Neuron (in vitro differentiated cells): ENCODE measurements at regions not wholly inside any gene's neighbourhood (a gene's known extent, or its start where the extent isn't known, plus 50 kb on each side); places are given as distances from the start of the nearest gene placed in this dataset.
"Not testable (repeated sequence)": the region's sequence is repeated elsewhere in the genome, so short reads cannot be mapped to it uniquely, and the experiment has no call there.

Experiments
- H2AFZ ChIP-seq: one replicate; pipeline ENCODE4 v1.6.1; 2013; ENCODE audit warnings: low read depth, mild to moderate bottlenecking, inconsistent platforms, low read length, moderate library complexity
- H3K27me3 ChIP-seq: one replicate; pipeline ENCODE4 v1.6.1; 2013; ENCODE audit warnings: low read length; ENCODE audit not compliant: insufficient read depth
- H3K36me3 ChIP-seq: one replicate; pipeline ENCODE4 v1.6.1; 2013; ENCODE audit warnings: low read length; ENCODE audit not compliant: insufficient read depth
- H3K4me1 ChIP-seq: one replicate; pipeline ENCODE4 v1.6.1; 2013; ENCODE audit warnings: low read length; ENCODE audit not compliant: insufficient read depth
- H3K4me3 ChIP-seq: 2 replicates; pipeline ENCODE4 v1.5.1; 2013; ENCODE audit warnings: mild to moderate bottlenecking, low read length, moderate library complexity
- H3K9me3 ChIP-seq: one replicate; pipeline ENCODE4 v1.6.1; 2013; ENCODE audit warnings: low read length

DNA sequence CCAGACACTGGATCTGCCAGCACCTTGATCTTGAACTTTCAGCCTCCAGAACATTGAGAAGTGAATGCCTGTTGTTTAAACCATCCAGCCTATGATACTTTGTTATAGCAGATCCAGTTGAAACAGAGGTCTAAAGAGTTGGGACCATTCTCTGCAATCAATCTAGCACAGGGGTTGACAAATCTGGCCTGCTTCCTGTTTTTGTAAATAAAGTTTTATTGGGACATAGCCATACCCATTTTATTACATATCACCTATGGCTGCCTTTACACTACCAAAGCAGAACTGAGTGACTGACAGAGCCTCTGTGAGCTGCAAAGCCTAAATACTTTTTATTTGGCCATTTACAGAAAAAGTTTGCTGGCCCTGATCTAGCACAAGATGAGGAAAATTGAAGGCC lies 62.0 kb downstream of the BARX1 start:
- Histone ChIP-seq H3K4me1 (no peaks in the 10 kb centered on the region), H3K27me3 (no peaks in the 10 kb centered on the region), H3K36me3 (no peaks in the 10 kb centered on the region), H3K4me3 (no peak overlapping the region), H3K9me3 (no peaks in the 10 kb centered on the region), H2AFZ (no peak overlapping the region)

DNA sequence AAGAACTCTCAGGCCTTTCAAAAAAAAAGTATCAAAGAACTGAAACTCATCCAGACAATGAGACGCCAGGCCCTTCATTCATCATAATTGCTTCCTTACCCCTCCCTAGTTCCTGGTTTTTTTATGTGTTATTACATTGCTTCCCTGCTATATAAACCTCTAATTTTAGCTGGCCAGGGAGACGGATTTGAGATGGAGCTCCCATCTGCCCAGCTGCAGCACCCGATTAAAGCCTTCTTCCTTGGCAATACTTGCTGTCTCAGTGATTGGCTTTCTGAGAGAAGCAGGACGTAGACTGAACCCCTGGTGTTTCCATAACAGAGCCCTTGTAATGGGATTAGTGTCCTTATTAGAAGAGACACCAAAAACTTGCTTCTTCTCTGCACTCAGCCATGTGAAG lies 62.4 kb downstream of the BARX1 start:
- Histone ChIP-seq H3K9me3 (no peaks in the 10 kb centered on the region), H2AFZ (no peak overlapping the region), H3K4me3 (no peak overlapping the region), H3K27me3 (no peaks in the 10 kb centered on the region), H3K4me1 (no peaks in the 10 kb centered on the region), H3K36me3 (no peaks in the 10 kb centered on the region)

DNA sequence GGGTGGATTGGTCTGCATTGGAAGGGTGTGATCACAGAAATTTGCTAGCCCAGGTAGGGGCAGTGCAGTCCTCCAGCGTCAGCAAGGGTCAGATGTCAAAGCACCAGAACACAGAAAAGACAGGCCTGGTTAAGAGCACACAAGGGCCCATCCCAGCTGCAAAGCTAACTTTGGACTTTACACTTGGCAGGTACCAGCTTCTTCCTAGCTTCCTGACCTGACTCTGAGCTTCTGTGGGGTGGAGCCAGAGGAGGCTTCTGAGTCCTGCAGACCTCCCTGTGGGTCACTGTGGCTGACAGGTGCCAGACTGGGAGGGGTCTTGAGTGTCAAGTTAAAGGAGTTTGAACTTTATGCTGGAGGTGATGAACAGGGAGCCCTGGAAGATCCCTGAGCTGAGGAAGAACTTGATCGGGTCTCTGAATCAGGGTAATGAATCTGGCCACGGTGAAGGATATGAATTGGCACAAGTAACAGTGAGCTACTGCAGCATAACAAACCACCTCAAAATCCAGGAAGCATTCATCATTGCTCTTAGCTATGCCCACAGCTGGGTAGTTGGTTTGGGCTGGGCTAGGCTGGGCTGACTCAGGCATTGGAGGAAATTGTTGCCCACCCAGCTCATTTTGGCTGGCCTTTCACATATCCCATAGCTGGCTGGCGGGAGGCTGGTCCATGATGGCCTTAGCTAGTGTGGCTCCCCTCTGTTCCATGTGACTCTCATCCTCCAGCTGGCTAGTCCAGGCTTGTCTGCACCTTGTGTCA lies 63.4 kb downstream of the BARX1 start:
- Histone ChIP-seq H3K4me3 (no peak overlapping the region), H2AFZ (no peak overlapping the region), H3K27me3 (peaks cover 5% of the 10 kb centered on the region), H3K9me3 (no peaks in the 10 kb centered on the region), H3K4me1 (no peaks in the 10 kb centered on the region), H3K36me3 (no peaks in the 10 kb centered on the region)

DNA sequence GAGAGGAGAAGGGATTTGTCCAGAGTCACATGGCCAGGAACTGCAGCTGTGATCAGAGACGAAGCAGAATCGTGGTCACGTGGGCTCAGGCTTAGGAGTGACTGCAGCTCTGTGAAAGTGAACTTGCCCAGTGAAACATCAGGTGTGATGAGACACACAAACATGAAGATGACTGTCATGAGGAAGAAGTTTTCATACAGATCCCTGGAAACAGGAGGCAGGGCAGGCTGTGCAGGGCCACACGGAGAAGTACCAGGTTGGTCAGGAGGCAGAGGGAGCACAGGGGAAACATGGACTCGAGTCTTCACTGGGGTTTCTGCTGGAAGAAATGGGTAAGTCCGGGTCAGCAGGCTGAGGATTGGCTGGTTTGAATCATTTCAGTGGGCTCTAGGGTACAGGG lies 64.1 kb downstream of the BARX1 start:
- peaks cover 5% of the 10 kb centered on the region for H3K27me3 ChIP-seq
- H3K9me3 ChIP-seq = no peaks in the 10 kb centered on the region
- no peak overlapping the region for H3K4me3 ChIP-seq
- H2AFZ ChIP-seq = no peak overlapping the region
- H3K4me1 ChIP-seq = no peaks in the 10 kb centered on the region
- H3K36me3 ChIP-seq = no peaks in the 10 kb centered on the region

DNA sequence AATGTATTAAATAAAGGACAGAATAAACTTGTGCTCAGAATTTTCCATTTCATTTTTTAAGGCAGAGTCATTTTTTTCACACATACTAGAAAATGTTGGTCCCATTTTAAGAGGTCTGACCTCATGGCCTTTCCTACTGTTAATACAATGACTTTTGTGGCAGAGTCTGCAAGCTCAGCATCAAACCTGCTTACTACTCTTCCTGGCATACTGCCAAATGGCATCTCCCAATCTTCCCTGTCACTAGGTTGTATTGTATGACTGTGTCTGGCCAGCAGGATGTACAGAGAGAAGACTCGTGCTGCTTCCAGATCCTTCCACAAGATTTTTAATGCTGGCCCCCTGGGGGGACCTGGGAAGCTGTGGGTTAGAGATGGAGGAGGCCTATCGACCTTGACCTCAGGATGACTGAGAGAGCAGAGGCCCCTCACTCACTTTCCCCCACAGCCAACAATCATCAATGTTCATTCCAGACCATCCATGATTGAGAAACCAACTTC lies 64.7 kb downstream of the BARX1 start:
- H3K27me3 ChIP-seq = peaks cover 5% of the 10 kb centered on the region

DNA sequence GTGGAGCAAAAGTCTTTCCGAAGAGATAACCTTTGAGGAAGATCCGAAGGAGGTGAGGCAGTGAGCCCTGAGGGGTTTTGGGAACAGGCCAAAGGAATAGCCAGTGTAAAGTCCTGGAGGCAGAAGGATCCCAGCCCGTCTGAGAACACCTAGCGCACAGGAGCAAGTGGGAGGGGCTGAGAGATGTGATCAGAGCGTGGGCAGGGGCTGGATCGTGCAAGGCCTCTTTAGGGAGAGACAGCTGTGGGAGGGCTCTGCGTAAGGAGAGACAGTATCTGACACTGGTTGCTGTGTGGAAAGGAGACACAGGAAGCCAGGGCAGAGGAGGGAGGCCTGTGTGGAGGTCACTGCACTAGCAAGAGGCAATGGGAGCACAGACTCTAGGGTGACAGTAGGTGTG lies 68.2 kb downstream of the BARX1 start:
- Histone ChIP-seq H3K27me3 (peaks cover 5% of the 10 kb centered on the region), H3K9me3 (no peaks in the 10 kb centered on the region), H3K36me3 (no peaks in the 10 kb centered on the region), H2AFZ (no peak overlapping the region), H3K4me3 (no peak overlapping the region), H3K4me1 (no peaks in the 10 kb centered on the region)

More for the DNA sequence above, 64.7 kb downstream of the BARX1 start:
- Histone ChIP-seq H3K9me3 (no peaks in the 10 kb centered on the region), H2AFZ (no peak overlapping the region), H3K4me1 (no peaks in the 10 kb centered on the region), H3K4me3 (no peak overlapping the region), H3K36me3 (no peaks in the 10 kb centered on the region)

DNA sequence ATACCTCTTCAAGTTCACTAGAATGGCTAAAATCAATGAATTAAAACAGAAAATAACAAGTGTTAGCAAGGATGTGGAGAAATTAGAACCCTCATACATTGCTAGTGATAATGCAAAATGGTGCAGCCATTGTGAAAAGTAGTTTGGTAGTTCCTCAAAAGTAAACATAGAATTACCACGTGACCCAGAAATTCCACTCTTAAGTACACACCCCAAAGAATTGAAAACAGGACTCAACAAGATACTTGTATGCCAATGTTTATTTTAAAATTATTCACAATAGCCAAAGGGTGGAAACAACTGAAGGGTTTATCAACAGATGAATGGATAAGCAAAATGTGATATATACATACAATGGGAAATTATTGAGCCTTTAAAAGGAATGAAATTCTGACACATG lies 70.3 kb downstream of the BARX1 start:
- Histone ChIP-seq H3K9me3 (no peaks in the 10 kb centered on the region), H3K36me3 (no peaks in the 10 kb centered on the region), H3K4me1 (no peaks in the 10 kb centered on the region), H3K4me3 (no peak overlapping the region), H2AFZ (no peak overlapping the region), H3K27me3 (peaks cover 5% of the 10 kb centered on the region)

DNA sequence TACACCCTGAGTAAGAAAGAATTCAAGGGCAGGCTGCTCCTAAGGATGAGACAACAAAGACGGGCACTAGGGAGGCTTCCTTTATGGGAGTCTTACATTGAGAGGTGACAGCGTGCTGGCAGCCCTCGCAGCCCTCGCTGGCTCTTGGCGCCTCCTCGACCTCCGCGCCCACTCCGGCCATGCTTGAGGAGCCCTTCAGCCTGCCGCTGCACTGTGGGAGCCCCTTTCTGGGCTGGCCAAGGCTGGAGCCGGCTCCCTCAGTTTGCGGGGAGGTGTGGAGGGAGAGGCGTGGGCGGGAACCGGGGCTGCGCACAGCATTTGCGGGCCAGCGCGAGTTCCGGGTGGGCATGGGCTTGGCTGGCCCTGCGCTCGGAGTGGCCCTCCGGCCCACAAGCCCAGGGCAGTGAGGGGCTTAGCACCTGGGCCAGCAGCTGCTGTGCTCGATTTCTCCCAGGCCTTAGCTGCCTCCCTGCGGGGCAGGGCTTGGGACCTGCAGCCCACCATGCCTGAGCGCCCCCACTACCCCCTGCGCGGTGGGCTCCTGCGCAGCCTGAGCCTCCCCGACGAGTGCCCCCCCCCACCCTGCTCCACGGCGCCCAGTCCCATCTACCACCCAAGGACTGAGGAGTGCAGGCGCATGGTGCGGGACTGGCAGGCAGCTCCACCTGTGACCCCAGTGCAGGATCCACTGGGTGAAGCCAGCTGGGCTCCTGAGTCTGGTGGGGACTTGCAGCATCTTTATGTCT lies 75.3 kb downstream of the BARX1 start:
- H3K4me3 ChIP-seq, H3K9me3 ChIP-seq, H3K4me1 ChIP-seq, H3K27me3 ChIP-seq, H3K36me3 ChIP-seq, H2AFZ ChIP-seq: not testable (repeated sequence)

DNA sequence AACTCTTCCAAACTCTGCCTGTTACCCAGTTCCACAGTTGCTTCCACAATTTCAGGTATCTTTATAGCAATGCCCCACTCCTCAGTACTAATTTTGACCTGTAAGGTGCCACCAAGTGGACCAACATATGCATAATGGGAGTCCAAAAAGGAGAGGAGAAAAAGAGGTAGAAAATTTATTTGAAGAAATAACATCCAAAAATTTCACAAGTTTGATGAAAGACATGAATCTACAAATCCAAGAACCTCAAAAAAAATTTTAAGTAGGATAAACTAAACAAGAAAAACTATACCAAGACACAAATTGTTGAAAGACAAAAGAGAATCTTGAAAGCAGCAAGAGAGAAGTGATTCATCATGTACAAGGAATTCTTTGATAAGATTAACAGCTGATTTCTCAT lies 79.8 kb downstream of the BARX1 start:
- Histone ChIP-seq H3K9me3 (peaks cover 5% of the 10 kb centered on the region), H3K36me3 (no peaks in the 10 kb centered on the region), H3K27me3 (no peaks in the 10 kb centered on the region), H3K4me1 (no peaks in the 10 kb centered on the region), H2AFZ (no peak overlapping the region), H3K4me3 (no peak overlapping the region)

DNA sequence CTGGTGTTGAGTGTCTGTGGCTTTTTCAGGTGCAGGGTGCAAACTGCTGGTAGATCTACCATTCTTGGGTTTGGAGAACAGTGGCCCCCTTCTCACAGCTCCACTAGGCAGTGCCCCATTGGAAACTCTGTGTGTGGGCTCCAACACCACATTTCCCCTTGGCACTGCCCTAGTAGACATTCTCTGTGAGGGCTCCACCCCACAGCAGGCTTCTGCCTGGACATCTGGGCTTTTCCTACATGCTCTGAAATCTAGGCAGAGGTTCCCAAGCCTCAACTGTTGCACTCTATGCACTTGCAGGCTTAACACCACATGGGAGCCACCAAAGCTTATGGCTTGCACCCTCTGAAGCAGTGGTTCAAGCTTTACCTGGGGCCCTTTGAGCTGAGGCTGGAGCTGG lies 80.9 kb downstream of the BARX1 start:
- H3K27me3 ChIP-seq = no peaks in the 10 kb centered on the region
- H3K4me3 ChIP-seq = no peak overlapping the region
- H2AFZ ChIP-seq = no peak overlapping the region
- H3K36me3 ChIP-seq = no peaks in the 10 kb centered on the region
- H3K4me1 ChIP-seq = no peaks in the 10 kb centered on the region
- H3K9me3 ChIP-seq = peaks cover 5% of the 10 kb centered on the region

DNA sequence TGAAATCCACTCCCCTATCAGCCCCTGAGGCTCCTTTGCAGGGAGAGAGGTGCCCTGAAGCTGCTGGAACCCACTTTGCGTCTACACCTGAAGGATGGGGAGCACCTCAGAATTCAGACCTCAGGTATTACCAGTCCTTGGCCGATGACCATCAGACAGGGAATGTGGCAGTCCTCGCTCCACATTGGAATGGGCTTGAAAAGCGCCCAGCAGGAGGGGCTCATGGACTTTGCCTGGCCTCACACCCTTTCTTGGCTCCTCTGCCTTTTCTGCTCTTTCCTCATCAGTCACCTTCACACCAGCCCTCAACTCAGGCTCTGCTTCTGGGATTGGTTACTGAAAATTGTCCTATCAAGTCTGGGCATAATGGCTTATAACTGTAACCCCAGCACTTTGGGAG lies 83.9 kb downstream of the BARX1 start:
- Histone ChIP-seq H3K27me3 (no peaks in the 10 kb centered on the region), H3K4me3 (no peak overlapping the region), H2AFZ (no peak overlapping the region), H3K9me3 (peaks cover 5% of the 10 kb centered on the region), H3K4me1 (no peaks in the 10 kb centered on the region), H3K36me3 (no peaks in the 10 kb centered on the region)

DNA sequence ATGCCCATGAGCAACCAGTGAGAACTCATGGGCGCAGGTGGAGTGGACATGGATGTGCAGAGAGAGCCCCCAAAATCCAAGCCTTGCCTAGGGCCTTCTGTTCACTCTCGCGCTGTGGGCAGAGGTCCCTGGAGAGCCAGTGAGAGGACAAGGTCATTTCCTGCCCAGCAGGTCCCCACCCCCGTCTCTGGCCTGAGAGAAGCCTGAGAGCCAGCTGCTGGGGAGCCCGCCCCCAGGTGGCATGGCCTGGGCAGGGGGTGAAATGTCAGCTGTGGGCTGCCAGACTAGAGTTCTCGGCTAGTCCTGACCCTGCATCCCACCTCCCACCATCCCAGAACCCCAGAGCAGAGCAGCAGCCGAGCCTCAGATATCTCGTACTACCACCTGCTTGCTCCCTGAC lies 85.3 kb downstream of the BARX1 start:
- Histone ChIP-seq H3K9me3 (peaks cover 8% of the 10 kb centered on the region), H3K36me3 (no peaks in the 10 kb centered on the region), H2AFZ (no peak overlapping the region)

DNA sequence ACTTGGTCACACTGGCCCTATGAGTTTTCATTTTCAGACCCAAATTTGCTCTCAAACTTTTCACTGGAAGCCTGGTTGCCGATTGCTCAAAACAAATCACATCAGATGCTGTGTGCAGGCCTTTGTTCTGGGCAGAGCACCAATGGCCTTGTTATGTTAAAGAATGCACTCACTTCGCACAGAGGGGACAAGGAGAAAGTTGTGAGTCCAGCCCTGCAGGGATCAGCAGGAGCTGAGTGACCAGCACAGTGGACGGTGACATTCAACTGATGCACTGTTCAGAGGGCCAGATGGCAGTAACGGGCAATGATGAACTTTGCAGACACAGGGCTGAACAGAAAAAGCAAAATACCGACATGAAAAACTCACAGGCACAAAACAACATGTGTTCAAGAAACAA lies 86.1 kb downstream of the BARX1 start:
- Histone ChIP-seq H3K36me3 (no peaks in the 10 kb centered on the region), H3K4me3 (no peak overlapping the region), H2AFZ (no peak overlapping the region), H3K9me3 (peaks cover 3% of the 10 kb centered on the region), H3K4me1 (no peaks in the 10 kb centered on the region), H3K27me3 (peaks cover 6% of the 10 kb centered on the region)

More for the DNA sequence above, 85.3 kb downstream of the BARX1 start:
- Histone ChIP-seq H3K4me1 (no peaks in the 10 kb centered on the region), H3K4me3 (no peak overlapping the region), H3K27me3 (peaks cover 2% of the 10 kb centered on the region)
